H1 (cell line): ENCODE measurements at regions not wholly inside any gene's neighbourhood (a gene's known extent, or its start where the extent isn't known, plus 50 kb on each side); places are given as distances from the start of the nearest gene placed in this dataset.

ENCODE experiments used
- CTCF ChIA-PET: fragments of 300-600 bp; sonication (Branson Sonifier 250); formaldehyde crosslinking; loops from one replicate; lab custom pipeline; 2021; ENCODE audit not compliant: partially characterized antibody; lab: Charles Lee
- POLR2A ChIA-PET: fragments of 300-600 bp; sonication (Branson Sonifier 250); formaldehyde crosslinking; loops from one replicate; lab custom pipeline; 2021; ENCODE audit warnings: inconsistent platforms; ENCODE audit not compliant: partially characterized antibody; lab: Charles Lee
- DNase-seq, 2 experiments: peaks; one replicate each; pipeline versions ENCODE4 v3.0.0 to v3.0.0-alpha.2; 2010 to 2022; ENCODE audit warnings: low spot score in 2 of 2, low read depth in 1 of 2, mixed read lengths in 1 of 2
- FAIRE-seq: peaks from 2 replicates; lab custom pipeline; 2011; peaks lifted over from hg19 to GRCh38; lab: Jason Lieb, UNC
- H2AFZ ChIP-seq: 2 replicates; pipeline ENCODE4 v1.8.1; 2012; ENCODE audit warnings: low read length, inconsistent platforms
- H2AK5ac ChIP-seq: 2 replicates; pipeline ENCODE4 v1.6.1; 2013; ENCODE audit warnings: low read depth, low read length
- H2BK120ac ChIP-seq: replicated peaks from 2 replicates; pipeline ENCODE3; 2013; ENCODE audit warnings: low read depth, low read length, inconsistent platforms
- H2BK12ac ChIP-seq: 2 replicates; pipeline ENCODE4 v1.6.1; 2013; ENCODE audit warnings: low read depth, low read length
- H2BK15ac ChIP-seq: 2 replicates; pipeline ENCODE4 v1.6.1; 2013; ENCODE audit warnings: low read length
- H2BK20ac ChIP-seq: 2 replicates; pipeline ENCODE4 v1.6.1; 2013; ENCODE audit warnings: low read length
- H2BK5ac ChIP-seq: 2 replicates; pipeline ENCODE4 v1.6.1; 2013; ENCODE audit warnings: low read depth, low read length
- H3K14ac ChIP-seq: 2 replicates; pipeline ENCODE4 v1.6.1; 2013; ENCODE audit warnings: inconsistent platforms; ENCODE audit not compliant: insufficient read length
- H3K18ac ChIP-seq: 2 replicates; pipeline ENCODE4 v1.6.1; 2013; ENCODE audit warnings: low read length; ENCODE audit errors: extremely low read depth
- H3K23ac ChIP-seq: 2 replicates; pipeline ENCODE4 v1.6.1; 2013; ENCODE audit warnings: inconsistent platforms; ENCODE audit not compliant: insufficient read length
- H3K23me2 ChIP-seq: 2 replicates; pipeline ENCODE4 v1.6.1; 2013; ENCODE audit warnings: low read depth, low read length
- H3K27ac ChIP-seq: 2 replicates; pipeline ENCODE4 v1.6.1; 2011; ENCODE audit warnings: low read depth, low read length, inconsistent platforms
- H3K27me3 ChIP-seq, 4 experiments: replicated peaks in 1 of 4; 1 replicate in 1 of 4; 2 replicates in 3 of 4; pipeline versions ENCODE4 v1.6.1 to v1.8.1; 2011 to 2013; ENCODE audit warnings: low read length in 3 of 4, mild to moderate bottlenecking in 3 of 4, inconsistent platforms in 2 of 4, mixed read lengths in 2 of 4, moderate library complexity in 1 of 4; ENCODE audit not compliant: control insufficient read depth in 3 of 4, insufficient read depth in 3 of 4; ENCODE audit errors: extremely low read depth in 1 of 4
- H3K36me3 ChIP-seq, 4 experiments: 2 replicates each; pipeline versions ENCODE4 v1.6.1 to v1.8.1; 2011 to 2013; ENCODE audit warnings: mild to moderate bottlenecking in 4 of 4, low read length in 3 of 4, moderate library complexity in 2 of 4, control low read depth in 1 of 4, inconsistent platforms in 1 of 4; ENCODE audit not compliant: insufficient read depth in 4 of 4, control insufficient read depth in 2 of 4
- H3K4ac ChIP-seq: replicated peaks from 2 replicates; pipeline ENCODE3; 2013; ENCODE audit warnings: low read length, low read depth, mixed read lengths, inconsistent platforms; ENCODE audit not compliant: insufficient read length
- H3K4me1 ChIP-seq, 4 experiments: replicated peaks in 1 of 4; 1 replicate in 1 of 4; 2 replicates in 3 of 4; pipeline versions ENCODE4 v1.6.1 to v1.8.1; 2011 to 2013; ENCODE audit warnings: low read length in 3 of 4, inconsistent platforms in 2 of 4, mixed read lengths in 1 of 4; ENCODE audit not compliant: insufficient read depth in 4 of 4, control insufficient read depth in 3 of 4
- H3K4me2 ChIP-seq, 2 experiments: 2 replicates each; pipeline versions ENCODE4 v1.6.1 to v1.8.1; 2011 to 2013; ENCODE audit warnings: low read depth in 2 of 2, low read length in 2 of 2, control low read depth in 1 of 2, inconsistent platforms in 1 of 2, mild to moderate bottlenecking in 1 of 2; ENCODE audit not compliant: insufficient read depth in 1 of 2
- H3K4me3 ChIP-seq, 4 experiments: fragments of 200-600, 300-600 bp in 1 of 4; sonication (generic), shearing (Covaris generic), sonication (Bioruptor Twin) in 1 of 4; 2 replicates each; pipeline versions ENCODE4 v1.5.1 to v1.8.1; 2011 to 2016; ENCODE audit warnings: low read length in 4 of 4, low read depth in 3 of 4, control low read depth in 2 of 4, inconsistent platforms in 2 of 4, mild to moderate bottlenecking in 2 of 4, mixed read lengths in 1 of 4, moderate library complexity in 1 of 4; ENCODE audit not compliant: insufficient read depth in 2 of 4; ENCODE audit errors: extremely low read depth in 1 of 4
- H3K56ac ChIP-seq: replicated peaks from 2 replicates; pipeline ENCODE3; 2013; ENCODE audit warnings: low read depth, mild to moderate bottlenecking, mixed read lengths, low read length, inconsistent platforms; ENCODE audit not compliant: insufficient read length
- H3K79me1 ChIP-seq: 2 replicates; pipeline ENCODE4 v1.6.1; 2013; ENCODE audit warnings: low read depth, low read length, control low read depth
- H3K79me2 ChIP-seq, 2 experiments: 2 replicates each; pipeline versions ENCODE4 v1.6.1 to v1.8.1; 2012 to 2013; ENCODE audit warnings: low read length in 2 of 2, mild to moderate bottlenecking in 2 of 2, inconsistent platforms in 1 of 2; ENCODE audit not compliant: insufficient read depth in 2 of 2, control insufficient read depth in 1 of 2
- H3K9ac ChIP-seq, 4 experiments: replicated peaks in 1 of 4; 1 replicate in 1 of 4; 2 replicates in 3 of 4; pipeline versions ENCODE4 v1.6.1 to v1.8.1; 2011 to 2013; ENCODE audit warnings: low read depth in 3 of 4, low read length in 3 of 4, control low read depth in 2 of 4, mild to moderate bottlenecking in 2 of 4, moderate library complexity in 2 of 4, inconsistent platforms in 1 of 4; ENCODE audit errors: extremely low read depth in 1 of 4
- H3K9me3 ChIP-seq, 2 experiments: 2 replicates each; pipeline versions ENCODE4 v1.6.1 to v1.8.1; 2012 to 2013; ENCODE audit warnings: mild to moderate bottlenecking in 2 of 2, moderate library complexity in 2 of 2, control low read depth in 1 of 2, inconsistent platforms in 1 of 2, low read depth in 1 of 2, low read length in 1 of 2, mixed read lengths in 1 of 2; ENCODE audit not compliant: insufficient read depth in 2 of 2
- H4K20me1 ChIP-seq, 2 experiments: replicated peaks in 1 of 2; 2 replicates each; pipeline versions ENCODE3 to v1.8.1; 2011 to 2013; ENCODE audit warnings: inconsistent platforms in 2 of 2, low read length in 2 of 2, mild to moderate bottlenecking in 1 of 2; ENCODE audit not compliant: insufficient read depth in 2 of 2, control insufficient read depth in 1 of 2
- H4K5ac ChIP-seq: 2 replicates; pipeline ENCODE4 v1.6.1; 2013; ENCODE audit warnings: low read length, low read depth, mixed read lengths, inconsistent platforms; ENCODE audit not compliant: insufficient read length
- H4K8ac ChIP-seq: 2 replicates; pipeline ENCODE4 v1.8.0; 2013; ENCODE audit warnings: mild to moderate bottlenecking, moderate library complexity, low read length, inconsistent platforms; ENCODE audit not compliant: insufficient read depth; ENCODE audit errors: extremely low read depth
- H4K91ac ChIP-seq: replicated peaks from 2 replicates; pipeline ENCODE3; 2013; ENCODE audit warnings: low read length, mixed read lengths, inconsistent platforms; ENCODE audit not compliant: insufficient read length
- CTCF ChIP-seq, 3 experiments: IDR thresholded peaks; 1 replicate in 2 of 3; 2 replicates in 1 of 3; pipeline versions ENCODE4 v1.5.1 to v1.6.1; 2011; ENCODE audit warnings: low read length in 3 of 3, mild to moderate bottlenecking in 3 of 3, inconsistent platforms in 2 of 3, low read depth in 1 of 3, moderate library complexity in 1 of 3; ENCODE audit not compliant: insufficient read depth in 1 of 3; ENCODE audit errors: control extremely low read depth in 1 of 3
- RAD21 ChIP-seq, 2 experiments: IDR thresholded peaks in 1 of 2; conservative IDR thresholded peaks in 1 of 2; 2 replicates each; pipeline ENCODE4 v1.6.1; 2011; ENCODE audit warnings: low read depth in 2 of 2, low read length in 2 of 2, improper control_type of control experiment in 1 of 2, inconsistent platforms in 1 of 2, mild to moderate bottlenecking in 1 of 2, moderate library complexity in 1 of 2
- USF2 ChIP-seq: IDR thresholded peaks from 2 replicates; pipeline ENCODE4 v1.6.1; 2011; ENCODE audit warnings: low read length, improper control_type of control experiment
- WGBS, 2 experiments: shearing (Covaris generic) in 1 of 2; methylation state at CpG; one replicate each; pipeline versions ENCODE4 v1.1.6 to v1.1.7; 2013 to 2015; ENCODE audit warnings: low lambda C conversion rate in 2 of 2, mixed read lengths in 2 of 2, inconsistent platforms in 1 of 2, low coverage in 1 of 2, missing lambda C conversion rate in 1 of 2; ENCODE audit not compliant: insufficient replicate concordance in 2 of 2, insufficient coverage in 1 of 2, insufficient read length in 1 of 2; ENCODE audit errors: extremely low coverage in 1 of 2, missing lambda C conversion rate in 1 of 2; 5-methylcytosine and 5-hydroxymethylcytosine counted together

- ChIA-PET CTCF (interaction anchor here (0.6 to 3.1 kb wide), 50 partner anchors 10 to 741 kb away, joined by 3 to 21 read pairs (median 4); no protein-coding TSS in a partner anchor), POLR2A (interaction anchor here (1.4 kb wide), 1 partner anchor 76 kb away, joined by 3 read pairs; no protein-coding TSS in a partner anchor)
- no peaks in the 10 kb centered on the region for H3K23me2 ChIP-seq
- H2BK20ac ChIP-seq: 0 out of 2 replicates have a peak overlapping the region, but pooled peaks have one; percentile 40
- DNase-seq: peak; percentile 15 to 86
- H3K9me3 ChIP-seq: no peaks in the 10 kb centered on the region
- no peak overlapping the region for H4K8ac ChIP-seq
- no peak overlapping the region for H3K4ac ChIP-seq
- no peak overlapping the region for H2BK15ac ChIP-seq
- peak; percentile 17 to 85 (median 76) for TF ChIP-seq CTCF (IDR thresholded peaks at IDR 0.05; ENCODE audit: control extremely low read depth in 1 of 3, insufficient read depth in 1 of 3, low read depth in 1 of 3, low read length in 3 of 3)
- no peak for TF ChIP-seq USF2
- peak; percentile 84 to 87 for TF ChIP-seq RAD21 (IDR thresholded peaks at IDR 0.05 in 1 of 2, conservative IDR thresholded peaks at IDR 0.05 in 1 of 2; ENCODE audit: low read depth in 2 of 2, low read length in 2 of 2)
- H2BK5ac ChIP-seq: no peak overlapping the region
- H2BK120ac ChIP-seq: no peak overlapping the region
- no peak overlapping the region for H4K5ac ChIP-seq
- FAIRE-seq: peak; percentile 98
- H2AFZ ChIP-seq: no peak overlapping the region
- H3K27ac ChIP-seq: no peak overlapping the region
- H2BK12ac ChIP-seq: no peak overlapping the region
- H3K4me2 ChIP-seq: no peak overlapping the region
- no peaks in the 10 kb centered on the region for H3K27me3 ChIP-seq
- H3K14ac ChIP-seq: no peak overlapping the region
- H4K91ac ChIP-seq: no peak overlapping the region
- H4K20me1 ChIP-seq: no peaks in the 10 kb centered on the region
- no peak overlapping the region for H3K23ac ChIP-seq
- H3K9ac ChIP-seq: no peak overlapping the region
- 55% methylated on average over 5 of the region's 5 CpGs; no CpG with 5 or more reads in 1 of the 2 experiments for WGBS, 2 experiments
- H3K79me2 ChIP-seq: no peaks in the 10 kb centered on the region
- no peak overlapping the region for H3K4me3 ChIP-seq
- H2AK5ac ChIP-seq: no peak overlapping the region
- no peaks in the 10 kb centered on the region for H3K79me1 ChIP-seq
- no peak overlapping the region for H3K18ac ChIP-seq
- H3K4me1 ChIP-seq: peaks cover 0 to 2% (median under 1%) of the 10 kb centered on the region in 4 experiments; a peak in 2 of 7 replicates
- no peak overlapping the region for H3K56ac ChIP-seq
- H3K36me3 ChIP-seq: no peaks in the 10 kb centered on the region
These were observed 983.9 kb upstream of the EEF2KMT start for GRCh38 chr16:6081320-6081976.
